T-helper 2 cell (primary cell): ENCODE measurements at regions not wholly inside any gene's neighbourhood (a gene's known extent, or its start where the extent isn't known, plus 50 kb on each side); places are given as distances from the start of the nearest gene placed in this dataset.

Experiments used
- DNase-seq, 5 experiments: peaks; one replicate each; pipeline versions ENCODE4 v3.0.0 to v3.0.0-alpha.2; 2012 to 2022

DNA sequence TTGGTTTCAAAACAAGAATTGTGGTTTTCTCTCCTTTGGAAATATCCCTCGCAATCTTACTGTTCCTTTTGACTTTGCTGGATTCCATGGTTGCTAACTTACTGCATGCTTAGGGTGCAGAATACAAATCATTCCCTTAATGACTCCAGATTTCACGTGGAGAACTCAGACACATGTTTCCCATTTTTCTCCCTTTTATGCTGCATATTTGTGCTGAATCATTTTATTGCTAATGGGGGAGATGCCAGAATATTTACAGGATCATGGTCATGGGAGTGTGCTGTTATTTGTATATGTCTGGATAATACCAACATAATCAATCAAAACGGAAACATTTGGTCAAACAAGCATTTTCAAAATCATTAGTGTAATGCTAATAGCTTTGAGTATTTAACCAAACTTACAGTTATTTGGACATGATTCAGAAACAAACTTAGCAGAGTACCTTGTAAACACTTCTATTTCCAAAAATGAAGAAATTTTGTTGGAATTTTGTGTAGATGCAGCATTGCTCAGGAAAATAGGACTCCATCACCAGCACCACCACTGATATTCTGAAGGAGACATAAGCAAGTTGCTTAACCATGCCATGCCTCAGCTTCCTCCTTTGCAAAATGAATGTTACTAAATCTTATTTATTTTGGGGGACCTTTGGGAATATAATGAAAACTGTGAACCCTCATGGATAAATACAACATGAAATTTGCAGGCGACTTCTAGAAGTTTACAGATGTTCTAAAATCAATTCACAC, 122.5 kb upstream of the RND3 start:
- no peak for DNase-seq

DNA sequence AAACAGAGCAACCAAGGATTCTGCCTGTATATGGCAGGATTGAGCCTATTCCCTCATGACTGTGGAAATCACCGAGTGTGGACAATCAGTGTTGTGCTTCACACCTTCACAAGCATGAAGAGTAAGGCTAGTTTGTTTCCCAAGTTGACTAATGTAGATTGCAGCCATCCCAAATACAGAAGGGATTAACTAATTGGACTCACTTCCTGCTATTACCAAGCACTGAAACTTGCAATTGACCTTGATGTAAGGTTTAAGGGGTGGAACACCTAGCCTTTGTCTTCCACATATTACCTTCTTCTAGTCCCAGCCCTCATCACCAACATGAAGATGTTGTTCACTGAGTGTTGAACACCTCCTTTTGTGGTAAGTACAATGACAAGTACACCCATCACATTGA, 120.9 kb upstream of the RND3 start:
- DNase-seq: no peak

DNA sequence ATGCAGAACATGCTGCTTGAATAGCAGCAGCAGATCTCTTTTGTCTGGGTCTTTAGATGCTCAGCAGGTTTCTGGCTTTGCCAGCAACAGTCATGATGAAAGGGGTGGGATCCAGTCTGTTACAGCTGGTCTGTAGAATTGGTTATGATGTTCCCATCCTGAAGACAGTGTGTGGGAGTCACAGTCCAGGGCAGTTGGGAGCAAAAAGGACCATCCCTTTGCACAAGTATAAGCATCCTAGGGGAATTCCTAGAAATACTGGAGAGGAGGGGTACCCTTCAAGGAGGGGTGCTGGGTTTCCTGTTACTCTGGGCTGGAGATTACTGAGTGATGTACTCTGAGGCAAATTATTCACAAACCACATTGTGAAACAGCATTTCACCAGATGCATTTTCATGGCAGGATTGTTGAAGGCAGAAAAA, 119.9 kb upstream of the RND3 start:
- no peak for DNase-seq

DNA sequence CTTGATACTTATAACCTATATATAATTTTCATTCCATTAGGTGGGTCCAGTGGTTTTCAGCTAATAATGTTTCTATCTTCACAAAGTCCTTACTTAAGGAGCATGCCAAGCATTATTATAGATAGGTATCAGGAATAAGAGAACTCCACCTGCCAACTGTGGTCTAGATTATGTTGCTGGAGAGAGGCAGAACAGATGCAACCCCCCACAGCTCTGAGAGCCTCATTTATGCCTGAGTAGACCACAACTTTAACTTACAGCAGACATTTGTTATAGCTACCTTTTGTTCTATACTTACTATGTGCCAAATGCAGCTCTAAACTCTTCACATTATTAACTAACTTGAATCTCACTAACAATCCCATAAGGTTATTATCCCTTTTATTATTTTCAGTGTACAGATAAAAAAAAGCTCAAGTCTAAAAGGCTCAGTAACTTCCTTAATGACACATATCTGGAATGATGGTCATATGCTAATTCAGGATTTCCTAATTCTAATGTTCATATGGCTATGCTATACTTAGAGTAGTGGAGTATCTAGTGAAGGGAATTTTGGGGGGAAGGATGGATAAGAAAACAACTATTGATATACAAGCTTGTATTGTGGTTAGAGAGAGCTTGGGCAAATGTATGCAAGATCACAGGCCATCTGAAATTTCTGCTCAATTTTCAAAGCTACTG, 119.1 kb upstream of the RND3 start:
- DNase-seq: no peak

DNA sequence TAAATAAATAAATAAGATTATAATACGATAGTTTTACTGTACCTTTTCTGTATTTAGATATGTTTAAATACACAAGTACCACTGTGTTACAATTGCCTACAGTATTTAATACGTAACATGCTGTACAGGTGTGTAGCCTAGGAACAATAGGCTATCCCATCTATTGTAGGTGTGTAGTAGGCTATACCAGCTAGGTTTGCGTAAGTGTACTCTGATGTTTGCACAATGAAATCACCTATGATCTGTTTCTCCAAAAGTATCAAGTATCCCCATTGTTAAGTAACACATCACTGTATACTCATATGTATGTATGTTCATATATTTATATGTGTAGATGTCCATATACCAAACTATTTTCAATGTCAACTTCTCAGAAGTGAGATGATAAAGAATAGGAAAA, 118.2 kb upstream of the RND3 start:
- DNase-seq: no peak

DNA sequence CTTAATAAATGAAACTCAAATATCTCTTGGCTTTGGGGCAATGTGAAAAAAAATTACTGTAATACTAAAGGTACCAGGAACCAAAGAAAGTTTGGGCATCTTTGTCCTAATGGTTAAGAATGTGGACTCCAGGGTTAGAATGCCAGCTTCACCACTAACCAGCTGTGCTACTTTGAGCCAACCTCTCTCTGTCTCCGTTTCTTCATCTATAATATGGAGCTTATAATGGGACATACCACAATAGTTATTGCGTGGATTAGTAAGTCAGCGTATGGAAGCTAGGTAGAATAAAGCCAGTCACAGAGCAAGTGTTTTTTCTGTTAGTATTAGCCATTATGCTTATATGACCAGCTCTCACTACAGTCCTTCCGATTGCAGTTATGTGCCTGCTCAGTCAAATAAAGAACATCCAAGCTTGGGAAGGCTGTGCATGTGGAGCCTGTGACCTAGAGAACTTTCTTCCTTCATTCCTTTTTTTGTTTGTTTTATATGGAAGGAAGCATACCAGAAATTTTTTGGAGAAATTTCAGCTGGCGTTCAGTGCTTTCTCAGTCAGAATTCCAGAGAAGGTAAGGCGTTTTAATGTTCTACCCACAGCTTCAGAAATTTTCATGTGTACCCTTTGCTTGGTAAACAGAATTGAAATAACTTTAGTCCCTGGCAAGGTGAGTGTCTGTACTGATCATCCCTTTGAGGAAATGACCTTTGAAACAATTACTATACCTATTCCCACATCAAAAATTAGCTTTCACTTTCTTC, 114.0 kb upstream of the RND3 start:
- no peak for DNase-seq

DNA sequence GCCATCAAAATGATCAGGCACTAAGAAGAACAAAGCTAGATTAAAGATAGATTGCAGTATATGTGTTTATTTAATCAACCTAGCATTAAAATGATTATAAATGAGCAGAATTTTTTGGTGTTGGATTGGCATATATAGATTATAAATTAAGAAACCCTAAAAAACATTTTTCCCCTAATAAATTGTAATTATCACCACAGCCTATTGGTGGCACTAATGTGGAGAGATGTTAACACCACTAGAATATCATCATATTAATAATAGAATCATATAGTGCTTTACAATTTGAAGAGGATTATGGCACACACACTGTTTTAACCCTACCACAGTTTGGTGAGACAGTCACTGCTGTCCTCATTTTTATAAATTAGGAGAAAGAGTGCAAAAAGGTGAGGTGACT, 112.4 kb upstream of the RND3 start:
- no peak for DNase-seq

DNA sequence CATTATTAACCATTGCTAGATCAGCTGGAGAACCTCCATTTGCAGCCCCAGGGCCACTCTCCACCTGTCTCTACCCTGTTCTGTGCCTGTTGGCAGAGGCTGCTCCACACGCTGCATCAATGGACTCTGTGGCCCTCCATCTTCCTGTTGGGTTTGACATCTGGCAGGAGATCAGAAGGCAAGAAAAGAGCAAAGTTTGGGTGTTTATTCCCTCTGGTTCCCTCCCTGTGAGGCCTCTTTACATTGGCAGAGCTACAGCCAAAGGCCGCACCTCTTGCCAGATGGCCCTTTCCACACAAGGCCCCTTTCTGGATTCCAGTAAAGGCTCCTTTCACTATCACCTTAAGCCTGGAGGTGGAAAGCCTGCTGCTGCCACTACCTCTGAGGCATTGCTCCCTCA, 110.9 kb upstream of the RND3 start:
- DNase-seq: no peak

DNA sequence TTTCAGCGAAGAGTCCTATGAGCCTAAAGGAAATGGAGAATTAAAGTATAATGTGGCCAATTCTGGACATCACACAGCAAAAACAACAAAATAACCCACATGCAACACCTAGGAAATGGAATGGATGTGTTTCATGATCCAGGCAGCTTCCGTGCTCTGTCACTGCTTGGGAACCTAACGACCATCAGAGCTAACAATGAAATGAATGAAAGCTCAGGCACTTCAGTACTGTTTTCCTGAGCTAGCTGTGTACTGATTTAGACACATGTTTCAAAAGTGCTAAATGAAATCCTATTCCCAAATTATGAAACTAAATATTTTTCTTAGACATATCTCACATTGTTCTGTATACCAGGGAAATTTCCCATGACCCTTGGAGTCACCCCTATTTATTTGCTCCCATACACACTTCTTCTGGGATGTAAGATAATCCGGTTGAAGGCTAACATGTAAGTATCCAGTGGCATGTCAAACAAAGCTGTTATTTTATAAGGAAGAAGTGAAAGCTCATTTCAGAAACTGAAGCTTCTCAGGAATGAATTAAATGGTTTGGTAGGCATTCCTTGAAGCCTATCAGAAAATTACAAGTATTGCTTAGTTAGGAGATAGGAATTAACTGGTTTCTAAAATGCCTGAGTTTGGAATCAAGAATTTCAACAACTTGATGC, 108.5 kb upstream of the RND3 start:
- no peak for DNase-seq

DNA sequence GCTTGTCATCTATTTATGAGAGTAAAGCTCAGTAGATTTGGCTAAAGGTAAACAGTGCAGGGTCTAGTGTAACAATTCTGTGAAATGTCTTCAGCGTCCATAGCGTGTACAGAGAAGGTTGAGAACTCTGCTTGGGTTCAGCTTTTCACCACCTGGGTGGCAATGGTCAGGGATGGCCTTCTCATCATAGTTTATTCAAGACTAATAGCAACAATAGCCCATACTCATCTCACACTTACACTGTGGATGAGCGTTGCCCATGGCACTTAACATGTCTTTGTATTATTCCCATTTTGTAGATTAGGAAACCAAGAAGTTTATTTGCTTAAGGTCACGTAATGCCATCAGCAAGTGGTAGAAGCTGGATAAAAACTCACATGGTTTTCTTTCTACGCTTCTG, 106.8 kb upstream of the RND3 start:
- DNase-seq: no peak

DNA sequence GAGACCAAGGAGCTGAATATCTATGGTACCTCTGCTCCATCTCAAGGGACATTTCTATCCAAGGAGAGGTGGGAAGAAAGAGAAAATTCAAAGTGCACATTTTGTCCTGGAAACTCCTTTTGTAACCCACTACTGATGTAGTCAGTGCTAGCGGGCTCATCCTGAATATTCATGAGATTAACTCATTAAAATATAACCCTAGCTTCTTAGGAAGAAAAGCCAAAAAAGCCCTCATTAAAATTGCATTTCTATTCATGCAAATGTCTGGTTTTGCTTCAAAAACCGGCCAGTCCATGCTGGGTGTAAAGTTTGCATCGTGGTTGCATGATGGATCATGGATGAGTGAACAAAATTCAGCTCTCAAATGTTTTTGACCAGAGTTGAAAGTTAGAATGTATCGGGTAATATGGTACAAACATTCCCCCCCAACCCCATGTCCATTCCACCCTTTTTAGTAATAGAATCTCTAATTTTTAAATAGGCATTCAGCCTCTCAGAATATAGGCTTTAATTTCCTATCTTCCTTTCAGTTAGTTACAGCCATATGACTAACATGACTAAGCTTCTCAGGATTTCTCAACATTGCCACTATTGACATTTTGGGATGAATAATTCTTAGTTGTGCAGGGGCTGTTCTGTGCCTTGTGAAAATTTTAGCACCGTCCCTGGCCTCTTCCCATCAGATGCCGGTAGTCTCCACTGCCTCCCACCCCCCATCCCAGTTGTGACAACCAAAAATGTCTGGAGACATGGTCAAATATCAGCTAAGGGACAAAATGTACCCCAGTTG, 104.2 kb upstream of the RND3 start:
- no peak for DNase-seq

DNA sequence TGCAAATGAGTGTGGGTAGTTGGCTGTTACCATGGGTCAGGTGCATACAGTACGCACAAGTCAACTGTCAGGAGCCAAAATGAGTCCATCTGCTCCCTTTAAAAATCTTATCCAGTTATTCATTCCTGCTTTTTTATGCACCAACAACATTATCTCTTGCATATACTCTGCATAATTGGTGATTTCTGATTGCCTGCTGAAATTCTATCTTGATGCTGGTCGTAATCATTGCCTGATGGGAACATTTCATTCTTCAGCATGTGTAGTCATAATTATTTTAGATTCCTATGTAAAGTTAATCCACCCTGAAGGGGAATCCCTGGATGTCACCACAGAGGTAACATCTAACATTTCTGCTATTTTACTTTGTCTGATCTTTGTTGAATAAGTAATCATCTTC, 102.2 kb upstream of the RND3 start:
- no peak for DNase-seq

DNA sequence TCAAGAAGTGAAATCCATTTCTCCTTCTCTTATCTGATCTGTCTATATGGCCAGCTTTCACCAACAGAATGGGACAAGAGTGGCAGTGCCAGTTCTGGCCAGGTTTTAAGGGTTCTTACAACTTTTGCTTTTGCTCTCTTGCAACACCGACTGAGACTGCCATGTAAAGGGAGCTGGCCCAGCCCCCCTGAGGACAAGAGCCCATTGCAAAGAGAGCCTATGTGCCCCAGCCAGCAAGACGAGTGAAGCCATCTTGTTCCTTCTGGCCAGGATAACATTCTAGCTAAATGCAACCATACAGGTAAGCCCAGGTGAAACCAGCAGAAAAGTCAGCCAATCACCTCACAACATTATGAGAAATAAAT, 101.0 kb upstream of the RND3 start:
- no peak for DNase-seq

DNA sequence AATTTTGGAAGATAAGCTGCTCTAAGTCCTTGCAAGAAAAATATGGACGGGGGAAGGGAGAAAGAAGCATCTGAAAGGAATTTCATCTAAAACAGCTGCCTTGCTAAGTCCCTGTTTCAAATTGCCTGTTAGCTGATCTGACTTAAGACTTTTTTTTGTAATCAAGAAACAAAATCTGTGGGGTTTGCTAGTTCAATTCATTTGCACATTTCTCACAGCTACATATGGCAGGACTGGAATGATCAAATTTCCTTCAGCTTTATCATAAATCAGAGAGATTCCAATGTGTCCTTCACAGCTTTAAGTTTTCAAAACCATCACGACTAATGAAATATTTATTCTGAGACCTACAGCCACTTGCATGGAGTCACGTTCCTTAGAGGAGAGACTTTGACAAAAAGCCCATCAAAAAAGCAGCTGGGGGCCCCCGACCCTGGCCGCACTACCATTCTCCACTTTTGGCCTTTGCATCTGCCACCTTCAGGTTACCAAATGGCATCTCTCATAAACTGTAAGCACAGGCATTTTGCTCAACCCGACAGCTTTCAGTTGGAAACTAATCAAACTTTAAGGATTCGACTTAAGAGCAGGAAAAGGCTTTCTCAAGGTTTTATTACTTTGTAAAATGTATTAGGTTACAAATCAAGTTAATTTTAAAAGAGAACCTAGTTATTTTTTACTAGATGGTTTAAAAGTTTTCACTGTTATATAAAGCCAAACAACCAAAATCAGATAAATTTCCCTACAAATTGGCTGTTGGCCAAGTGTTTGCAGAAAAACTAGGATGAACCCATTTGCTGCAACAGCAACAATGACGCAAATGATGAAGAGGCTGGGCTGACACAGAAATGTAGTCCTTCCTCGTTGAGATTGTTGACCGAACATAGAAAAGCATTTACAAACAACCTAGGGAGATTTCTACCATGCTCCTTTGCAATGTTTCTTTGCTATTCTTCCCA, 100.4 kb upstream of the RND3 start:
- no peak for DNase-seq

DNA sequence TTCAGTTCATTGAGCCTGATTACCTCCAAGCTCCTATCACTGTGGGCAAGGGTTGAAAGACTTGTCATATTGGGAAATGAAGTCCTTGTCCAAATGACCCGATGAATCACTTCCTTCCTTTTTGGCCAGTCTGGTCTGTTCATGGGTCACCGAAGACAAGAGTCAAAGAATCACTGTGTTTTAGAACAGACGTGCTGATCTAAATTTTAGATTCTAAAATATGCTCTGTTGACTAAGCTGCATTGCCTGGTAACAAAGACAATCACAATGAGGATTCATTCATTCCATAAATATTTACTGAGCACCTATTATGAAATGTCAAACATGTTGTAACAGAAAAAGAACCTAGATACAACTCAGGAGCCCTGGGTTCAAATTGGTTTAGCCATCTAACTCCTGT, 99.4 kb upstream of the RND3 start:
- no peak for DNase-seq

DNA sequence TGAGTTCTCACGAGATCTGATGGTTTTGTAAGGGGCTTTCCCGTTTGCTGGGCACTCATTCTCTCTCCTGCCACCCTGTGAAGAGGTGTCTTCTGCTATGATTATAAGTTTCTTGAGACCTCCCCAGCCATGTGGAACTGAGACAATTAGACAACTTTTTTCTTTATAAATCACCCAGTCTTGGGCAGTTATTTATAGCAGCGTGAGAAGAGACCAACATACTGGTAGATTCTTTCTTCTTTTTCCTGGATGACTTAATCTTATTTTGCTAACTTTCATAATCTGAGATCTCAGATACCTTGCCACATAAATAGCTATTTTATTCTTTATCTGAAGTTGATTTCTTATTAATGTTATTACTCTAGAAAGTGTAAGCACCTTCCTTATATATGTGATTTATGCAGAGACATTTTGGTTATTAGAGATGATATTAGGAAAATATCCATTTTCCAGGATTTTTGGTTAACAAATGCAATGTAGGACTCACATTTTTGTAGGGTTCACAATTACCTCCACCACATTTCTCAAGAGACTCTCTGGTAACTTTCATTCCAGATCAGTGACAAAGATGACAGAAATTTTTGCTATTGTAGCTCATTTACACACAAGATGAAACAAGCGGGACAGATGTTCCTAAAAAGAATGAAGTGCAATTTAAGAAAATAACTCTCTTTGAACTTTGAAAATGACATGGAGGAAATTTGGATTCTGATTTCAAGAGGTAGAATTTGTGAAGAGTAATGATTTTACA, 97.9 kb upstream of the RND3 start:
- DNase-seq: no peak

DNA sequence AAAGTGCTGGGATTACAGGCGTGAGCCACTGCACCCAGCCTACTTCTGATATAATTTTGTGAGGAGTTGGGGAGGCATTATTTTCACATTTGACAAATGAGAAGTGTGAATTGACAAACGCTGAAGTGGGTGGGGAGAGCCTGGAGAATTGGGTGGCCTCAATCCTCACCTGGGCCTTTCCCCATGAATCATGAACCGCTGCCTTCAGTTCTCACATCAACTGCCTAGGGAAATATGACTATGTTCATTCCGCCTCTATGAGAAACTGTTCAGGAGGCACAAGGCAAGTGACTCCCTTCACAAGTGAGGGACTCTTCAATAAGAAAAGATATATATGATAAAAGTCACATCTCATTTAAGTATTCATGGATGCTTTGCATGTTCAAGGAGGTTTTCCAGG, 96.6 kb upstream of the RND3 start:
- no peak for DNase-seq

DNA sequence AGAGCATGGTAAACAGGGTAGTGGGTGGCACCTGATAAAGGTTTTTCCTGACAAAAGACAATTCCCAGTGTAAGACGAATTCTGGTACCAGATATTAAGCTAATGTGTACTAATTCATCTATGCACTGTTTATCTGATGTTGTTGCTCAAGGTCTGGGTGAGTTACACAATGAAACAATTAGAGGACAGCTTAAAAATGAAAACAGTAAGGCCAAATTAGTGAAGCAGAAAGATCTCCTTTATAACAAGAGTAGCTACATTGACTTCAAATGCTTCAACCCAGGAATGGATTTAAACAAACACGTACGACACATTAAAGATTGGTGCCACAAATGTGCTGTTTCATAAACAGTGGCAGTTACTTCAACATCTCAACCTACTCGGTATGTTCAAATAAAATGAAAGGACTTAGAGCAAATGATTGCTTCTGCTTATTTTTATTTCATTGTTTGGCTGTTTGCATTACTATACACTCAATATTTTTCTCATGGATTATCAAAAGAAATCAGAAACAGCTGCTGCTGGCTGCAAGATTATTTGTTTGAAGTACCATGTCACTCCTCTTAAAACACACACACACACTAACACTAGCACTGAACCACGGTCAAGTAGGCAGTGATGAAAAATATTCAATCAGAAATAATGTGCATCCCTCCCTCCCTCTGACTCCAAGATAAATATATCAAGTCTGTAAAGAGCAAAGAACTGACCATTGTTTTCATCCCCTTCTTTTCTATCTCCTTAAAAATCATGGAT, 94.4 kb upstream of the RND3 start:
- no peak for DNase-seq

DNA sequence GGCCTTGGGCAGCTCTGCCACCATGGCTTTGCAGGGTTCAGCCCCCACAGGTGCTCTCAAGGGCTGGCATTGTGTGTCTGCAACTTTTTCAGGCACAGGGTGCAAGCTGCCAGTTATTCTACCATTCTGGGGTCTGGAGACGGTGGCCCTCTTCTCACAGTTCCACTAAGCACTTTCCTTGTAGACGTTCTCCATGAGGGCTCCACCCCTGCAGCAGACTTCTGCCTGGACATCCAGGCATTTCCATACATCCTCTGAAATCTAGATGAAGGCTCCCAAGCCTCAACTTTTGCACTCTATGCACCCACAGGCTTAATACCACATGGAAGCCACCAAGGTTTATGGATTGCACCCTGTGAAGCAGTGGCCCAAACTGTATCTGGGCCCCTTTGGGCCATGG, 91.0 kb upstream of the RND3 start:
- no peak for DNase-seq

DNA sequence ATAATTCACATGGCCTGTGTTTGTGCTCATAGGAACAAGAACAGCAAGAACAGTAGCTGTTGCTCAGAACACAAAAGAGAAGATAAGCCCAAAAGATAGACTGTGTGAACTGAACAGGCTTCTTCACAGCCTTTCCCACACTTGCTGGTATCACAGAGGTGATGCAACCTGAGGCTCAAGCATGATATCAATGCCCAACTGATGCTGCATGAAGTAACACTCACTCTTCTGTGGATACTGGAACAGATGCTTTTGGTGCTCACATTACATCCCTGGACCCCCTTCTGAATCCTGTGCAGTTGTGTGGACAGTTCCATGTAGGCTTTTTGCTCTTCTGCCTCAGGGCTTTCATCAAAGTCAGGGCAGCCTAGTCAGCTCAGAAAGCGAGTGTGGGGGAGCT, 88.4 kb upstream of the RND3 start:
- no peak for DNase-seq
